ENCODE measurements at regions not wholly inside any gene's neighbourhood (a gene's known extent, or its start where the extent isn't known, plus 50 kb on each side); places are given as distances from the start of the nearest gene placed in this dataset.

DNA sequence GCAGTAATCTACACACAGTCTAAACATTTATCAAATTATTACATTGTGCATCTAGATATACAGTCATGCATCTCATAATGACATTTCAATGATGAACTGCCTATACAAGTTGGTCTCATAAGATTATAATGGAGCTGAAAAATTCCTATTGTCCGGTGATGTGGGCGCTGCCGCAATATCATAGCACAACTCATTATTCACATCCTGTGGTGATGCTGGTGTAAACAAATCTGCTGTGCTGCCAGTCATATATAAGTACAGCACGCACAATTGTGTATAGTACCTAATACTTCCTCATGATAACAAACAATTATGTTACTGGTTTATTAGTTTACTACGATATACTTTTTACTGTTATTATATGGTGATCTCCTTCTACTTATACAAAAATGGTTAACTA lies 768.8 kb upstream of the NOVA1 start:
- WGBS, 2 donors (ENCODE audit: low coverage in 1 of 2) = 72 to 76% methylated on average over 4 to 5 of the region's 5 CpGs
- Histone ChIP-seq H3K36me3 (no peaks in the 10 kb centered on the region), H3K4me3 (no peak overlapping the region), H3K9me3 (no peaks in the 10 kb centered on the region), H3K4me1 (no peaks in the 10 kb centered on the region), H3K27ac (no peak overlapping the region), H3K27me3 (no peaks in the 10 kb centered on the region)
- TF ChIP-seq POLR2A (IDR thresholded peaks at IDR 0.05) = no peak
- TF ChIP-seq, protein P1, sequence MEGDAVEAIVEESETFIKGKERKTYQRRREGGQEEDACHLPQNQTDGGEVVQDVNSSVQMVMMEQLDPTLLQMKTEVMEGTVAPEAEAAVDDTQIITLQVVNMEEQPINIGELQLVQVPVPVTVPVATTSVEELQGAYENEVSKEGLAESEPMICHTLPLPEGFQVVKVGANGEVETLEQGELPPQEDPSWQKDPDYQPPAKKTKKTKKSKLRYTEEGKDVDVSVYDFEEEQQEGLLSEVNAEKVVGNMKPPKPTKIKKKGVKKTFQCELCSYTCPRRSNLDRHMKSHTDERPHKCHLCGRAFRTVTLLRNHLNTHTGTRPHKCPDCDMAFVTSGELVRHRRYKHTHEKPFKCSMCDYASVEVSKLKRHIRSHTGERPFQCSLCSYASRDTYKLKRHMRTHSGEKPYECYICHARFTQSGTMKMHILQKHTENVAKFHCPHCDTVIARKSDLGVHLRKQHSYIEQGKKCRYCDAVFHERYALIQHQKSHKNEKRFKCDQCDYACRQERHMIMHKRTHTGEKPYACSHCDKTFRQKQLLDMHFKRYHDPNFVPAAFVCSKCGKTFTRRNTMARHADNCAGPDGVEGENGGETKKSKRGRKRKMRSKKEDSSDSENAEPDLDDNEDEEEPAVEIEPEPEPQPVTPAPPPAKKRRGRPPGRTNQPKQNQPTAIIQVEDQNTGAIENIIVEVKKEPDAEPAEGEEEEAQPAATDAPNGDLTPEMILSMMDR (IDR thresholded peaks at IDR 0.05) = no peak
- no peak for TF ChIP-seq EP300 (IDR thresholded peaks at IDR 0.05)
- TF ChIP-seq POLR2AphosphoS5 (IDR thresholded peaks at IDR 0.05) = no peak
- ATAC-seq = no peak

DNA sequence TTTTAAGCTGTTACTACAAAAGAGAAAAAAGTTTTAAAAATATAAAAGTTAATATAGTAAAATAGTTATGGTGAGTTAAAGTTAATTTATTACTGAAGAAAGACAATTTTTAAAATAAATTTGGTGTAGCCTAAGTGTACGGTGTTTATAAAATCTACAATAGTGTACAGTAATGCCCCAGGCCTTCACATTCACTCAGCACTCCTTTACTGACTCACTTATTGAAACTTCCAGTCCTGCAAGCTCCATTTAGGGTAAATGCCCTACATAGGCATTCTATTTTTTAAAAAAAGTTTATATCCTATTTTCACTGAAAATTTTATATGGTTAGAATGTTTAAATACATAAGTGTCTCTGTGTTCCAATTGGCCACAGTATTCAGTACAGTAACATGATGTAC lies 769.5 kb upstream of the NOVA1 start:
- TF ChIP-seq, protein P1 (IDR thresholded peaks at IDR 0.05) = no peak
- no peak for TF ChIP-seq EP300 (IDR thresholded peaks at IDR 0.05)
- no peak for TF ChIP-seq POLR2A (IDR thresholded peaks at IDR 0.05)
- no peak for TF ChIP-seq POLR2AphosphoS5 (IDR thresholded peaks at IDR 0.05)
- Histone ChIP-seq H3K27ac (no peak overlapping the region), H3K4me1 (no peaks in the 10 kb centered on the region), H3K36me3 (no peaks in the 10 kb centered on the region), H3K9me3 (no peaks in the 10 kb centered on the region), H3K27me3 (no peaks in the 10 kb centered on the region), H3K4me3 (no peak overlapping the region)
- 67 to 70% methylated on average over 1 of the region's 1 CpG for WGBS, 2 donors (ENCODE audit: low coverage in 1 of 2)
- no peak for ATAC-seq

DNA sequence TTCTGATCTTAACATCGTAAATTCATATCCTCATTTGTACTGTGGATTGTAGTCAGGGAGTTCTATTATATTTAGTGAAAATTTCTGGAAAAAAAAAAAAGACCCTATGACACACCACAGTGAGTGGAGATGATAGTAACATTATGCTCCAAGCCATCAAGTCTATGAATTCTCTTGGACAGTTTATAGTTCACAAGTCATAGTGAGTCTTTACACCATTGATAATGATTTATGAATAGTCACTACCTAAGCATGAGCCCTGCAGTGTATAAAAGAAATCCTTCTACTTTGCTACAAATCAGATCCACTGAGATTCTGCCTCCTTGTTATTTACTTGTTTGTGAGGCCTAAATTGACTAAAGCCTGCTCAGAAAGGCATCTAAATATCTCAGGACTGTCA lies 772.2 kb upstream of the NOVA1 start:
- no peak for ATAC-seq
- H3K36me3 ChIP-seq = no peaks in the 10 kb centered on the region
- no peaks in the 10 kb centered on the region for H3K4me1 ChIP-seq
- H3K27ac ChIP-seq = no peak overlapping the region
- no peak overlapping the region for H3K4me3 ChIP-seq
- no peaks in the 10 kb centered on the region for H3K9me3 ChIP-seq
- 86 to 88% methylated on average over 1 of the region's 1 CpG for WGBS, 2 donors (ENCODE audit: low coverage in 1 of 2)
- no peaks in the 10 kb centered on the region for H3K27me3 ChIP-seq
- TF ChIP-seq EP300 (IDR thresholded peaks at IDR 0.05) (no peak), POLR2A (IDR thresholded peaks at IDR 0.05) (no peak), POLR2AphosphoS5 (IDR thresholded peaks at IDR 0.05) (no peak)
- TF ChIP-seq, protein P1 (IDR thresholded peaks at IDR 0.05) = no peak

DNA sequence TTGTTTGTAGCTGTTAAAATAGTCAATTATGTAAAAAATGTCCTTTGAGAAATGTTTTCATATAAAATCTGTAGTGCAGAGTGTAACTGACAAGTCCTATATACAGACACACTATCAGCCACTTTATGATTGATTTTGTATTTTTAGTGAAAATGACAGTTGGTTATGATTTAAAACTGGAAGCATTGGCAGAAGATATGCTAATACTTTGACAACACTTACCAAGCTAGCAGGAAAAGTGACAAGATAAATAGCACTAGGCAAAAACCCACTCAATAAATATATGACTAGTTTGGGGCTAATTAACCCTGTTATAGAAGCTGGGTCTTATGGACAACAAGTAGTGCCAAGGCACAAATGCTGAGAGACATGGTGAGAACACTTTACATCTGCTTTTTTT lies 772.9 kb upstream of the NOVA1 start:
- H3K27me3 ChIP-seq = no peaks in the 10 kb centered on the region
- ATAC-seq = no peak
- TF ChIP-seq EP300 (IDR thresholded peaks at IDR 0.05) = no peak
- no peak for TF ChIP-seq POLR2AphosphoS5 (IDR thresholded peaks at IDR 0.05)
- TF ChIP-seq, protein P1 (IDR thresholded peaks at IDR 0.05) = no peak
- no peak for TF ChIP-seq POLR2A (IDR thresholded peaks at IDR 0.05)

DNA sequence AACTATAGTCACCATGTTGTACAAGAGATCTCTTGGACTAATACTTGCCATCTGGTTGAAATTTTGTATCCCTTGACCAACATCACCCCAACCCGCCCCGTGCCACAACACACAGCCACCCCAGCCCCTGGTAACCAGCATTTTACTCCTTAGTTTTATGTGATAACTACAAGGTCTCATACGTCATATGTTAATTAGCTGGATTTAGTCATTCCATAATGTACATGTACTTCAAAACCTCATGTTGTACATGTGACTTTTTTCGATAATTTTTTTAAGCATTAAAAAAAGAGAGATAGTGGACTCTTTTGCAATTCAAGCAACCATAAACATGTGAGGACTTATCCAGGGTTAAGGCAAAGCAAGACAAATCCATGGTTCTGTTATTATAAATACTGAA lies 773.4 kb upstream of the NOVA1 start:
- WGBS, 2 donors (ENCODE audit: low coverage in 1 of 2) = 87 to 90% methylated on average over 3 to 4 of the region's 4 CpGs
- no peak for ATAC-seq
- TF ChIP-seq, protein P1 (IDR thresholded peaks at IDR 0.05) = no peak
- TF ChIP-seq POLR2A (IDR thresholded peaks at IDR 0.05) = no peak
- no peak for TF ChIP-seq POLR2AphosphoS5 (IDR thresholded peaks at IDR 0.05)
- TF ChIP-seq EP300 (IDR thresholded peaks at IDR 0.05) = no peak
- Histone ChIP-seq H3K36me3 (no peaks in the 10 kb centered on the region), H3K4me3 (no peak overlapping the region), H3K9me3 (no peaks in the 10 kb centered on the region), H3K27ac (no peak overlapping the region), H3K4me1 (no peaks in the 10 kb centered on the region), H3K27me3 (no peaks in the 10 kb centered on the region)

More for the DNA sequence above, 772.9 kb upstream of the NOVA1 start:
- Histone ChIP-seq H3K4me1 (no peaks in the 10 kb centered on the region), H3K27ac (no peak overlapping the region), H3K36me3 (no peaks in the 10 kb centered on the region), H3K4me3 (no peak overlapping the region), H3K9me3 (no peaks in the 10 kb centered on the region)

All from gastroesophageal sphincter (tissue), 4 donors.